ENCODE measurements at regions not wholly inside any gene's neighbourhood (a gene's known extent, or its start where the extent isn't known, plus 50 kb on each side); places are given as distances from the start of the nearest gene placed in this dataset.

- TF ChIP-seq, protein P1, sequence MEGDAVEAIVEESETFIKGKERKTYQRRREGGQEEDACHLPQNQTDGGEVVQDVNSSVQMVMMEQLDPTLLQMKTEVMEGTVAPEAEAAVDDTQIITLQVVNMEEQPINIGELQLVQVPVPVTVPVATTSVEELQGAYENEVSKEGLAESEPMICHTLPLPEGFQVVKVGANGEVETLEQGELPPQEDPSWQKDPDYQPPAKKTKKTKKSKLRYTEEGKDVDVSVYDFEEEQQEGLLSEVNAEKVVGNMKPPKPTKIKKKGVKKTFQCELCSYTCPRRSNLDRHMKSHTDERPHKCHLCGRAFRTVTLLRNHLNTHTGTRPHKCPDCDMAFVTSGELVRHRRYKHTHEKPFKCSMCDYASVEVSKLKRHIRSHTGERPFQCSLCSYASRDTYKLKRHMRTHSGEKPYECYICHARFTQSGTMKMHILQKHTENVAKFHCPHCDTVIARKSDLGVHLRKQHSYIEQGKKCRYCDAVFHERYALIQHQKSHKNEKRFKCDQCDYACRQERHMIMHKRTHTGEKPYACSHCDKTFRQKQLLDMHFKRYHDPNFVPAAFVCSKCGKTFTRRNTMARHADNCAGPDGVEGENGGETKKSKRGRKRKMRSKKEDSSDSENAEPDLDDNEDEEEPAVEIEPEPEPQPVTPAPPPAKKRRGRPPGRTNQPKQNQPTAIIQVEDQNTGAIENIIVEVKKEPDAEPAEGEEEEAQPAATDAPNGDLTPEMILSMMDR (IDR thresholded peaks at IDR 0.05), result no peak
- TF ChIP-seq POLR2A (IDR thresholded peaks at IDR 0.05), result no peak
These were observed 68.3 kb upstream of the CTSC start for GRCh38 chr11:88405853-88406252.
